Panc1 (cell line): ENCODE measurements at regions not wholly inside any gene's neighbourhood (a gene's known extent, or its start where the extent isn't known, plus 50 kb on each side); places are given as distances from the start of the nearest gene placed in this dataset.
A peak's percentile ranks its signal among the peaks of the same experiment; 100 is the strongest.

Experiments
- ATAC-seq: fragments of 200-7000 bp; cut with Tn5 transposase; 2 replicates; pipeline ENCODE4 v1.9.1; 2020; ENCODE audit warnings: mild to moderate bottlenecking, moderate library complexity
- BruUV-seq: library from RNA; stranded (reverse); fragments of 400-500 nt; replicated peaks from 2 replicates; lab custom pipeline; 2021; lab: Mats Ljungman, UMichigan
- CTCF ChIA-PET: fragments of 300-600 bp; sonication (Branson Sonifier 250); formaldehyde crosslinking; loops from one replicate; lab custom pipeline; 2022; ENCODE audit warnings: antibody characterized with exemption; lab: Charles Lee
- POLR2A ChIA-PET: fragments of 300-600 bp; sonication (Branson Sonifier 250); formaldehyde crosslinking; loops from one replicate; lab custom pipeline; 2022; ENCODE audit warnings: antibody characterized with exemption; lab: Charles Lee
- DNase-seq: peaks from one replicate; pipeline ENCODE4 v3.0.0-alpha.2; 2010; ENCODE audit warnings: low read depth, low spot score
- H3K27ac ChIP-seq: 2 replicates; pipeline ENCODE4 v1.5.1; 2011; ENCODE audit warnings: mild to moderate bottlenecking, low read length, inconsistent platforms
- H3K27me3 ChIP-seq: fragments of 200-500 bp; sonication (Bioruptor generic); 2 replicates; pipeline ENCODE4 v1.6.0; 2014; ENCODE audit warnings: low read length, inconsistent platforms; ENCODE audit not compliant: control insufficient read depth, insufficient read depth
- H3K36me3 ChIP-seq: fragments of 200-500 bp; sonication (Bioruptor generic); 2 replicates; pipeline ENCODE4 v1.5.1; 2014; ENCODE audit warnings: inconsistent platforms, mild to moderate bottlenecking, low read length, moderate library complexity; ENCODE audit not compliant: control insufficient read depth, insufficient read depth
- H3K4me1 ChIP-seq: 2 replicates; pipeline ENCODE4 v1.5.1; 2011; ENCODE audit warnings: inconsistent platforms, mild to moderate bottlenecking, low read length, moderate library complexity; ENCODE audit not compliant: control insufficient read depth, insufficient read depth
- H3K4me3 ChIP-seq, 2 experiments: 2 replicates each; pipeline ENCODE4 v1.5.1; 2011 to 2012; ENCODE audit warnings: low read depth in 2 of 2, low read length in 2 of 2, mild to moderate bottlenecking in 2 of 2, inconsistent platforms in 1 of 2, moderate library complexity in 1 of 2
- H3K9me3 ChIP-seq: fragments of 200-500 bp; sonication (Bioruptor generic); 2 replicates; pipeline ENCODE4 v1.5.1; 2014; ENCODE audit warnings: low read depth, mild to moderate bottlenecking, inconsistent platforms, low read length, moderate library complexity; ENCODE audit not compliant: control insufficient read depth, insufficient read depth
- POLR2AphosphoS5 ChIP-seq: IDR thresholded peaks from 2 replicates; pipeline ENCODE4 v1.6.1; 2012; ENCODE audit warnings: mild to moderate bottlenecking, low read depth, low read length, moderate library complexity
- SIN3A ChIP-seq: IDR thresholded peaks from 2 replicates; pipeline ENCODE4 v1.6.1; 2012; ENCODE audit warnings: low read depth, mild to moderate bottlenecking, low read length, moderate library complexity, borderline replicate concordance; ENCODE audit not compliant: insufficient read depth
- TCF7L2 ChIP-seq: IDR thresholded peaks from 2 replicates; pipeline ENCODE4 v1.6.1; 2011; ENCODE audit warnings: mild to moderate bottlenecking, low read depth, low read length, inconsistent platforms
- in situ Hi-C: cut with HindIII; loops from 2 replicates; pipeline ENCODE4 v1.10.0; 2016; ENCODE audit warnings: low sequenced_read_pairs, low pct_unique_long_range_greater_than_20kb
- intact Hi-C: fragments of 100-400 bp; cut with micrococcal nuclease; formaldehyde crosslinking; loops from one replicate; pipeline ENCODE4 v1.10.0; 2022; ENCODE audit not compliant: unreplicated experiment
- TF ChIP-seq, protein P1 (sequence below), 2 experiments: IDR thresholded peaks; 2 replicates each; pipeline ENCODE4 v1.6.1; 2011 to 2012; ENCODE audit warnings: low read depth in 2 of 2, control low read depth in 1 of 2, low read length in 1 of 2, mild to moderate bottlenecking in 1 of 2, moderate library complexity in 1 of 2; ENCODE audit not compliant: insufficient read depth in 1 of 2
- TF ChIP-seq, protein P2 (sequence below): fragments of 450-650 bp; IDR thresholded peaks from 2 replicates; pipeline ENCODE4 v1.5.1; 2017; ENCODE audit warnings: mild to moderate bottlenecking

DNA sequence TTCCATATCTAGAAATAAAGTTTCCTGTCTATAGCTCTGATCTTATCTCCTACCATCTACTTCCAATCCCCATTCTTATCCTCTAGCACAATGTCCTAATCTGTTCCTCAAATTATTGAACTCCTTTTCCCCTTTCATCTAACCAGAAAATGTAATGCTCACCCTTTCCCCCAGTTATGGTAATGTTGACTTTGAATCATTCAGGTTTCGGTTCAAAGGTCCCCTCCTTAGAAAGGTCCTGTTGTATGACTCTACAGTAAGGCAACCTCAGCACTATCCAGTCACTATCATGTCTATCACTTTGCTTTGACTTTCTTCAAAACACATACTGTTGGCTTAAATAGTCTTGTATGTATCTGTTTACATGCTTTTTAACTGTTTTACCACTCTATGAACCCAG lies 264.2 kb upstream of the PCDH15 start:
- BruUV-seq, result no TSS peak
- POLR2A ChIA-PET, result no interaction called here
- Histone ChIP-seq H3K36me3 (no peaks in the 10 kb centered on the region), H3K27ac (peak overlapping the region; percentile 42; the same call in 1 of the 2 replicates), H3K4me3 (no peak overlapping the region), H3K9me3 (no peaks in the 10 kb centered on the region), H3K4me1 (no peaks in the 10 kb centered on the region), H3K27me3 (no peaks in the 10 kb centered on the region)
- DNase-seq (no peak), ATAC-seq (no peak)
- in situ Hi-C loops (no loop called here), intact Hi-C loops (no loop called here)
- no peak for TF ChIP-seq POLR2AphosphoS5
- TF ChIP-seq SIN3A, result no peak
- TF ChIP-seq, protein P1, sequence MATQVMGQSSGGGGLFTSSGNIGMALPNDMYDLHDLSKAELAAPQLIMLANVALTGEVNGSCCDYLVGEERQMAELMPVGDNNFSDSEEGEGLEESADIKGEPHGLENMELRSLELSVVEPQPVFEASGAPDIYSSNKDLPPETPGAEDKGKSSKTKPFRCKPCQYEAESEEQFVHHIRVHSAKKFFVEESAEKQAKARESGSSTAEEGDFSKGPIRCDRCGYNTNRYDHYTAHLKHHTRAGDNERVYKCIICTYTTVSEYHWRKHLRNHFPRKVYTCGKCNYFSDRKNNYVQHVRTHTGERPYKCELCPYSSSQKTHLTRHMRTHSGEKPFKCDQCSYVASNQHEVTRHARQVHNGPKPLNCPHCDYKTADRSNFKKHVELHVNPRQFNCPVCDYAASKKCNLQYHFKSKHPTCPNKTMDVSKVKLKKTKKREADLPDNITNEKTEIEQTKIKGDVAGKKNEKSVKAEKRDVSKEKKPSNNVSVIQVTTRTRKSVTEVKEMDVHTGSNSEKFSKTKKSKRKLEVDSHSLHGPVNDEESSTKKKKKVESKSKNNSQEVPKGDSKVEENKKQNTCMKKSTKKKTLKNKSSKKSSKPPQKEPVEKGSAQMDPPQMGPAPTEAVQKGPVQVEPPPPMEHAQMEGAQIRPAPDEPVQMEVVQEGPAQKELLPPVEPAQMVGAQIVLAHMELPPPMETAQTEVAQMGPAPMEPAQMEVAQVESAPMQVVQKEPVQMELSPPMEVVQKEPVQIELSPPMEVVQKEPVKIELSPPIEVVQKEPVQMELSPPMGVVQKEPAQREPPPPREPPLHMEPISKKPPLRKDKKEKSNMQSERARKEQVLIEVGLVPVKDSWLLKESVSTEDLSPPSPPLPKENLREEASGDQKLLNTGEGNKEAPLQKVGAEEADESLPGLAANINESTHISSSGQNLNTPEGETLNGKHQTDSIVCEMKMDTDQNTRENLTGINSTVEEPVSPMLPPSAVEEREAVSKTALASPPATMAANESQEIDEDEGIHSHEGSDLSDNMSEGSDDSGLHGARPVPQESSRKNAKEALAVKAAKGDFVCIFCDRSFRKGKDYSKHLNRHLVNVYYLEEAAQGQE (IDR thresholded peaks at IDR 0.05; ENCODE audit: insufficient read depth in 1 of 2, low read depth in 2 of 2, low read length in 1 of 2), result no peak
- TF ChIP-seq TCF7L2, result no peak
- TF ChIP-seq, protein P2, sequence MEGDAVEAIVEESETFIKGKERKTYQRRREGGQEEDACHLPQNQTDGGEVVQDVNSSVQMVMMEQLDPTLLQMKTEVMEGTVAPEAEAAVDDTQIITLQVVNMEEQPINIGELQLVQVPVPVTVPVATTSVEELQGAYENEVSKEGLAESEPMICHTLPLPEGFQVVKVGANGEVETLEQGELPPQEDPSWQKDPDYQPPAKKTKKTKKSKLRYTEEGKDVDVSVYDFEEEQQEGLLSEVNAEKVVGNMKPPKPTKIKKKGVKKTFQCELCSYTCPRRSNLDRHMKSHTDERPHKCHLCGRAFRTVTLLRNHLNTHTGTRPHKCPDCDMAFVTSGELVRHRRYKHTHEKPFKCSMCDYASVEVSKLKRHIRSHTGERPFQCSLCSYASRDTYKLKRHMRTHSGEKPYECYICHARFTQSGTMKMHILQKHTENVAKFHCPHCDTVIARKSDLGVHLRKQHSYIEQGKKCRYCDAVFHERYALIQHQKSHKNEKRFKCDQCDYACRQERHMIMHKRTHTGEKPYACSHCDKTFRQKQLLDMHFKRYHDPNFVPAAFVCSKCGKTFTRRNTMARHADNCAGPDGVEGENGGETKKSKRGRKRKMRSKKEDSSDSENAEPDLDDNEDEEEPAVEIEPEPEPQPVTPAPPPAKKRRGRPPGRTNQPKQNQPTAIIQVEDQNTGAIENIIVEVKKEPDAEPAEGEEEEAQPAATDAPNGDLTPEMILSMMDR, result no peak
- CTCF ChIA-PET, result no interaction called here

DNA sequence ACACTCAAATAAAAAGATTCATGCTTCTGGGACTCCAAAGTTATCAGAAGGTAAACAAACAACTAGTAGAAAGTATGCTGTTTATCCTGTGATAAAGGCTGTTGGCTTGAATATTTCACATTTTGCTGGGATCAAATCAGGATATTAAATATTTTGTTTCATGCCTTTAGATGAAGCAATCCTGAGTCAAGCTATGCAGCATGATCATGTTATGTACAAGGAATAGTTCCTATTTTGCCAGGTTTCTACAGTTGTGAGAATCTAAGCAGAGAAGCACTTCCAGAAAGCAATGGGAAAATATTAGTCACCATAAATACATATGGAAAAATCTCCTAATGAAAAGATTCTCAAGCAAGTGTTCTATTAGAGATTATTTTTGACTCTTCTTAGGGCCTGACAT lies 262.8 kb upstream of the PCDH15 start:
- ChIA-PET CTCF (no interaction called here), POLR2A (interaction anchor here (0.6 kb wide), 1 partner anchor 26 kb away, joined by 5 read pairs; no protein-coding TSS in a partner anchor)
- Histone ChIP-seq H3K4me1 (no peaks in the 10 kb centered on the region), H3K9me3 (no peaks in the 10 kb centered on the region), H3K36me3 (no peaks in the 10 kb centered on the region), H3K27ac (peak overlapping the region; percentile 25; the same call in 1 of the 2 replicates), H3K27me3 (no peaks in the 10 kb centered on the region), H3K4me3 (no peak overlapping the region)
- TF ChIP-seq TCF7L2 (peak; percentile 61; the same call in 1 of the 2 replicates), POLR2AphosphoS5 (no peak)
- peak; percentile 25 for DNase-seq
- in situ Hi-C loops, result no loop called here
- intact Hi-C loops, result no loop called here
- ATAC-seq, result no peak
- no TSS peak for BruUV-seq

DNA sequence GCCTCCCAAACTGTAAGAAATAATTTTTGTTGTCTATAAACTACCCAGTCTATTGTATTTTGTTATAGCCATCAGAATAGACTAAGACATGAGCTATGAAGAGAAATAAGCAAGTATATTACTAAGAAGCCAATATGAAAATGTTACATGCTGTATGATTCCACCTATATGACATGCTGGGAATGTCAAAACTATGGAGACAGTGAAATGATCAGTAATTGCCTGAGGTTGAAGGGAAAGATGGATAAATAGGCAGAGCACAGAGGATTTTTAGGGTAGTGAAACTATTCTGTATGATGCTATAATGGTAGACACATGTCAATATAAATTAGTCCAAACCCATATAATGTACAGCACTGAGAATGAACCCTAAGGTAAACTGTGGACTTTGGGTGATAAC lies 261.3 kb upstream of the PCDH15 start:
- no TSS peak for BruUV-seq
- Histone ChIP-seq H3K4me1 (no peaks in the 10 kb centered on the region), H3K27ac (no peak overlapping the region; the same call in 1 of the 2 replicates), H3K9me3 (no peaks in the 10 kb centered on the region), H3K27me3 (no peaks in the 10 kb centered on the region), H3K4me3 (no peak overlapping the region), H3K36me3 (no peaks in the 10 kb centered on the region)
- DNase-seq (no peak), ATAC-seq (no peak)
- POLR2A ChIA-PET, result no interaction called here
- TF ChIP-seq, protein P1 (IDR thresholded peaks at IDR 0.05; ENCODE audit: insufficient read depth in 1 of 2, low read depth in 2 of 2, low read length in 1 of 2), result no peak
- no peak for TF ChIP-seq POLR2AphosphoS5
- CTCF ChIA-PET, result no interaction called here
- intact Hi-C loops (no loop called here), in situ Hi-C loops (no loop called here)
